OCI-LY7 (cell line): ENCODE measurements at regions not wholly inside any gene's neighbourhood (a gene's known extent, or its start where the extent isn't known, plus 50 kb on each side); places are given as distances from the start of the nearest gene placed in this dataset.

ENCODE experiments used
- BruUV-seq: library from RNA; stranded (reverse); fragments of 400-500 nt; replicated peaks from 2 replicates; lab custom pipeline; 2021; lab: Mats Ljungman, UMichigan
- CTCF ChIA-PET: fragments of 300-600 bp; sonication (Branson Sonifier 250); formaldehyde crosslinking; loops from one replicate; lab custom pipeline; 2022; ENCODE audit warnings: antibody characterized with exemption; ENCODE audit not compliant: unreplicated experiment; lab: Charles Lee
- POLR2A ChIA-PET: fragments of 300-600 bp; sonication (Branson Sonifier 250); formaldehyde crosslinking; loops from one replicate; lab custom pipeline; 2022; ENCODE audit warnings: antibody characterized with exemption; lab: Charles Lee
- DNase-seq: peaks from one replicate; pipeline ENCODE4 v3.0.0-alpha.2; 2015; ENCODE audit warnings: low spot score
- H2AFZ ChIP-seq: fragments of 200-600 bp; sonication (generic), shearing (Covaris generic); 2 replicates; pipeline ENCODE4 v1.6.1; 2014; ENCODE audit warnings: mild to moderate bottlenecking, antibody characterized with exemption, low read length, moderate library complexity
- H3K27ac ChIP-seq: fragments of 200-600 bp; sonication (generic); 2 replicates; pipeline ENCODE4 v1.5.1; 2014; ENCODE audit warnings: mixed run types, low read depth, mild to moderate bottlenecking, moderate library complexity, low read length, inconsistent platforms; ENCODE audit not compliant: poor library complexity, severe bottlenecking
- H3K36me3 ChIP-seq: fragments of 200-600 bp; sonication (generic); 2 replicates; pipeline ENCODE4 v1.6.1; 2014; ENCODE audit warnings: mild to moderate bottlenecking, antibody characterized with exemption, low read length, moderate library complexity, mixed read lengths; ENCODE audit not compliant: insufficient read depth
- H3K4me1 ChIP-seq: fragments of 200-600 bp; sonication (generic); 2 replicates; pipeline ENCODE4 v1.5.1; 2014; ENCODE audit warnings: mild to moderate bottlenecking, low read length; ENCODE audit not compliant: insufficient read depth, poor library complexity, severe bottlenecking
- H3K4me2 ChIP-seq: fragments of 200-600 bp; sonication (generic); 2 replicates; pipeline ENCODE4 v1.6.1; 2014; ENCODE audit warnings: mild to moderate bottlenecking, low read length
- H3K4me3 ChIP-seq: fragments of 200-600 bp; sonication (generic); 2 replicates; pipeline ENCODE4 v1.5.1; 2014; ENCODE audit warnings: mild to moderate bottlenecking, low read depth, low read length; ENCODE audit not compliant: poor library complexity, severe bottlenecking
- H3K79me2 ChIP-seq: fragments of 200-600 bp; sonication (generic); 2 replicates; pipeline ENCODE4 v1.6.1; 2016; ENCODE audit warnings: low read depth, mild to moderate bottlenecking, low read length, moderate library complexity, mixed read lengths; ENCODE audit not compliant: insufficient read depth
- H3K9me2 ChIP-seq: fragments of 200-600 bp; sonication (generic); 2 replicates; pipeline ENCODE4 v1.6.1; 2016; ENCODE audit warnings: mild to moderate bottlenecking, low read length, mixed read lengths; ENCODE audit not compliant: insufficient read depth
- H3K9me3 ChIP-seq: fragments of 200-600 bp; sonication (generic); 2 replicates; pipeline ENCODE4 v1.6.1; 2014; ENCODE audit warnings: mild to moderate bottlenecking, mixed run types, low read length, mixed read lengths
- H4K20me1 ChIP-seq: fragments of 200-600 bp; sonication (generic); 2 replicates; pipeline ENCODE4 v1.6.1; 2014; ENCODE audit warnings: mild to moderate bottlenecking, antibody characterized with exemption, low read length, moderate library complexity, mixed read lengths; ENCODE audit not compliant: insufficient read depth
- CTCF ChIP-seq: fragments of 200-600 bp; sonication (generic); conservative IDR thresholded peaks from 2 replicates; pipeline ENCODE4 v1.5.1; 2014; ENCODE audit warnings: mild to moderate bottlenecking, antibody characterized with exemption, low read length, moderate library complexity, mixed read lengths
- EZH2phosphoT487 ChIP-seq: fragments of 200-600 bp; sonication (generic); IDR thresholded peaks from 2 replicates; pipeline ENCODE4 v1.6.1; 2018; ENCODE audit warnings: low read depth, borderline replicate concordance, mild to moderate bottlenecking, mixed run types, antibody characterized with exemption, low read length, moderate library complexity, mixed read lengths
- intact Hi-C: fragments of 100-400 bp; cut with micrococcal nuclease; formaldehyde crosslinking; loops from one replicate; pipeline ENCODE4 v1.10.0; 2022; ENCODE audit not compliant: unreplicated experiment

GRCh38 chr2:100765481-100765880 lies 54.5 kb upstream of the NPAS2 start:
- POLR2A ChIA-PET = no interaction called here
- BruUV-seq = no TSS peak
- CTCF ChIA-PET = no interaction called here

GRCh38 chr2:100766256-100766655 lies 53.7 kb upstream of the NPAS2 start:
- no peaks in the 10 kb centered on the region for H3K9me2 ChIP-seq
- H3K9me3 ChIP-seq = no peaks in the 10 kb centered on the region
- ChIA-PET POLR2A (no interaction called here), CTCF (no interaction called here)
- H2AFZ ChIP-seq = no peak overlapping the region
- intact Hi-C loops = no loop called here
- H3K79me2 ChIP-seq = no peaks in the 10 kb centered on the region
- H3K4me2 ChIP-seq = no peak overlapping the region
- no peaks in the 10 kb centered on the region for H3K36me3 ChIP-seq
- BruUV-seq = no TSS peak
- DNase-seq = no peak
- TF ChIP-seq CTCF = no peak
- TF ChIP-seq EZH2phosphoT487 = no peak
- no peak overlapping the region for H3K4me3 ChIP-seq
- H3K27ac ChIP-seq = no peak overlapping the region
- no peaks in the 10 kb centered on the region for H3K4me1 ChIP-seq
- H4K20me1 ChIP-seq = no peaks in the 10 kb centered on the region

More at GRCh38 chr2:100765481-100765880, 54.5 kb upstream of the NPAS2 start:
- DNase-seq = no peak
- H3K4me3 ChIP-seq = no peak overlapping the region
- intact Hi-C loops = no loop called here
- no peaks in the 10 kb centered on the region for H3K79me2 ChIP-seq
- TF ChIP-seq EZH2phosphoT487 (no peak), CTCF (no peak)
- no peaks in the 10 kb centered on the region for H3K9me3 ChIP-seq
- no peaks in the 10 kb centered on the region for H3K9me2 ChIP-seq
- H3K36me3 ChIP-seq = no peaks in the 10 kb centered on the region
- no peaks in the 10 kb centered on the region for H3K4me1 ChIP-seq
- no peaks in the 10 kb centered on the region for H4K20me1 ChIP-seq
- H3K27ac ChIP-seq = no peak overlapping the region
- H2AFZ ChIP-seq = no peak overlapping the region
- H3K4me2 ChIP-seq = no peak overlapping the region

GRCh38 chr2:100766806-100767205 lies 53.1 kb upstream of the NPAS2 start:
- Histone ChIP-seq H3K4me3 (no peak overlapping the region), H3K4me1 (no peaks in the 10 kb centered on the region), H2AFZ (no peak overlapping the region), H3K9me3 (no peaks in the 10 kb centered on the region), H3K36me3 (no peaks in the 10 kb centered on the region), H4K20me1 (no peaks in the 10 kb centered on the region), H3K79me2 (no peaks in the 10 kb centered on the region), H3K9me2 (no peaks in the 10 kb centered on the region), H3K27ac (no peak overlapping the region), H3K4me2 (no peak overlapping the region)
- DNase-seq = no peak
- no TSS peak for BruUV-seq
- ChIA-PET POLR2A (no interaction called here), CTCF (no interaction called here)
- intact Hi-C loops = no loop called here
- TF ChIP-seq EZH2phosphoT487 = no peak
- no peak for TF ChIP-seq CTCF
